Uterus (tissue), 3 donors: ENCODE measurements at regions not wholly inside any gene's neighbourhood (a gene's known extent, or its start where the extent isn't known, plus 50 kb on each side); places are given as distances from the start of the nearest gene placed in this dataset.

ENCODE experiments used
- DNase-seq, 2 donors: peaks; one replicate each; pipeline ENCODE4 v3.0.0-alpha.2; 2019 to 2020
- H3K27ac ChIP-seq, 2 donors: fragments of 200-600 bp; sonication (generic); 1 replicate in 1 of 2; 2 replicates in 1 of 2; pipeline ENCODE4 v1.5.1; 2016 to 2018
- H3K27me3 ChIP-seq, 2 donors: fragments of 200-600 bp; sonication (generic); one replicate each; pipeline ENCODE4 v1.5.1; 2018 to 2019; ENCODE audit warnings: control low read depth in 1 of 2
- H3K36me3 ChIP-seq, 2 donors: fragments of 200-600 bp; sonication (generic); one replicate each; pipeline ENCODE4 v1.5.1; 2019; ENCODE audit warnings: control low read depth in 1 of 2
- H3K4me1 ChIP-seq, 2 donors: fragments of 200-600 bp; sonication (generic); one replicate each; pipeline ENCODE4 v1.5.1; 2018 to 2019; ENCODE audit warnings: control low read depth in 1 of 2
- H3K4me3 ChIP-seq, 2 donors: fragments of 200-600 bp; sonication (generic); 1 replicate in 1 of 2; 2 replicates in 1 of 2; pipeline ENCODE4 v1.5.1; 2018 to 2019; ENCODE audit warnings: mild to moderate bottlenecking in 1 of 2
- H3K9me3 ChIP-seq, 2 donors: fragments of 200-600 bp; sonication (generic); one replicate each; pipeline ENCODE4 v1.5.1; 2019; ENCODE audit warnings: control low read depth in 1 of 2
- POLR2A ChIP-seq, 2 donors: fragments of 450-650 bp; IDR thresholded peaks; one replicate each; pipeline ENCODE4 v1.6.1; 2016; ENCODE audit warnings: antibody characterized with exemption in 2 of 2, mild to moderate bottlenecking in 1 of 2, moderate library complexity in 1 of 2
- intact Hi-C: fragments of 100-400 bp; cut with DNase I; formaldehyde crosslinking; loops from one replicate; pipeline ENCODE4 v1.15.1; 2023; ENCODE audit warnings: low total_unique reads
- TF ChIP-seq, protein P1 (sequence below), 4 experiments: fragments of 200-600 bp in 2 of 4; fragments of 450-650 bp in 2 of 4; sonication (generic) in 2 of 4; IDR thresholded peaks; one replicate each; pipeline ENCODE4 v1.5.1; 2016 to 2019; ENCODE audit warnings: antibody characterized with exemption in 4 of 4, mild to moderate bottlenecking in 2 of 4, moderate library complexity in 1 of 4
- donor health status: DM: yes; HTN: yes; CAD: no.

DNA sequence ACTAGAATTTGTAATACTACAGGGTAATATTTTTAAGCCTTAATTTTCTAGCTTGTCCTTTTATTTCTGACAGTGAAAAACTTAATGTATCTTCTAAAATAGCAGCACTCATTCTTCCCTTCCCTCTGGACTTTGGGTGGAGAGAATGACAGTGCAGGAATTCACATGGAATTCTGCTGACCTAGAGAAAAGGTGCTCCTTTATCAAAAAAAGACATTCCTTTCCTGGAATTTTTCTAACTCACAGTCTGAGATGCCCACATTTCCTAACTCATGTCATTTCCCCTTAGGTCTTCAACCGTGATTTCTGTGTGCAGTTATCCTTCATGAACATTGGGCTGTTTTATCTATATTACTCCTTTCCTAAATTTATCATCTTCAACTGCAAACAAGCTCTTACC is 137.8 kb upstream of the PDGFD start:
- Histone ChIP-seq H3K27me3 (no peaks in the 10 kb centered on the region), H3K4me3 (no peak overlapping the region), H3K4me1 (no peaks in the 10 kb centered on the region), H3K36me3 (no peaks in the 10 kb centered on the region), H3K9me3 (no peaks in the 10 kb centered on the region), H3K27ac (no peak overlapping the region)
- no peak for DNase-seq
- intact Hi-C loops, result no loop called here
- TF ChIP-seq, protein P1, sequence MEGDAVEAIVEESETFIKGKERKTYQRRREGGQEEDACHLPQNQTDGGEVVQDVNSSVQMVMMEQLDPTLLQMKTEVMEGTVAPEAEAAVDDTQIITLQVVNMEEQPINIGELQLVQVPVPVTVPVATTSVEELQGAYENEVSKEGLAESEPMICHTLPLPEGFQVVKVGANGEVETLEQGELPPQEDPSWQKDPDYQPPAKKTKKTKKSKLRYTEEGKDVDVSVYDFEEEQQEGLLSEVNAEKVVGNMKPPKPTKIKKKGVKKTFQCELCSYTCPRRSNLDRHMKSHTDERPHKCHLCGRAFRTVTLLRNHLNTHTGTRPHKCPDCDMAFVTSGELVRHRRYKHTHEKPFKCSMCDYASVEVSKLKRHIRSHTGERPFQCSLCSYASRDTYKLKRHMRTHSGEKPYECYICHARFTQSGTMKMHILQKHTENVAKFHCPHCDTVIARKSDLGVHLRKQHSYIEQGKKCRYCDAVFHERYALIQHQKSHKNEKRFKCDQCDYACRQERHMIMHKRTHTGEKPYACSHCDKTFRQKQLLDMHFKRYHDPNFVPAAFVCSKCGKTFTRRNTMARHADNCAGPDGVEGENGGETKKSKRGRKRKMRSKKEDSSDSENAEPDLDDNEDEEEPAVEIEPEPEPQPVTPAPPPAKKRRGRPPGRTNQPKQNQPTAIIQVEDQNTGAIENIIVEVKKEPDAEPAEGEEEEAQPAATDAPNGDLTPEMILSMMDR (IDR thresholded peaks at IDR 0.05), result no peak
- no peak for TF ChIP-seq POLR2A (IDR thresholded peaks at IDR 0.05)

DNA sequence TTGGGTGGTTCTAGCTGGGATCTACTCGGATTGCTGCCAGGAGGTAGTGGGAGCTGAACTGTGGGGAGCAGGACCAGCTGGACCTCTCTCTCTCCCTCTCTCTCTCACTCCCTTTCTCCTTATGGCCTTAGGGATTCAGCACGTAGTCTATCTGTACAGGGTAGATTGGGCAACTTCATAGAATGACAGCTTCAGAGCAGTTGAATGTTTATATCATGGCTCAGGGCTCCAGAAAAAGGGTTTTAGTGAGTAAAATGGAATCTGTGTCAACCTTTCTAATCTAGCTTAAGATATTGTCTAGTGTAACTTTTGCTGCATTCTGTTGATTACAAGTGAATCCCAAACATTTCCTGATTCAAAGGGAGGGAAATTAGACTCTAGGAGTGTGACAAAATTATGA is 127.7 kb upstream of the PDGFD start:
- Histone ChIP-seq H3K27me3 (no peaks in the 10 kb centered on the region), H3K9me3 (no peaks in the 10 kb centered on the region), H3K4me1 (no peaks in the 10 kb centered on the region), H3K27ac (no peak overlapping the region), H3K4me3 (no peak overlapping the region), H3K36me3 (no peaks in the 10 kb centered on the region)
- no peak for DNase-seq
- intact Hi-C loops, result no loop called here
- TF ChIP-seq POLR2A (IDR thresholded peaks at IDR 0.05), result no peak
- TF ChIP-seq, protein P1 (IDR thresholded peaks at IDR 0.05), result no peak

DNA sequence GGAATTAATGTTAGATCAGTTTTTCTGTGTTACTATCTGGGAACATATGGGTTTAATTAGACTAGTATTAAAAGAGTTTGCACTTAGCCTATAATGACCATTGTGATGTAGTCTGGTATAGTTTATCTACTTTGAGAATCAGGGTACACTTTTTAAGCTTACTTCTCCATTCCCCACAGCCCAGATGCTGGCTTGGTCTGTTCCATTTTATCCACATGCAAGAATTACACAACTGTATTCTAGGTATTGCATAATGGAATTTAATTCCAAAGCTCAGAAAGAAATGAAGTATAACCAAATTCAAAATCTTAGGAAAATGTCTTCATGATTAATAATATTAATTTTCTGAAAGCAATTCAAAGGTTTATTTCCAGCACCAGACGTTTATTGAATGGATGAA is 122.2 kb upstream of the PDGFD start:
- no peaks in the 10 kb centered on the region for H3K4me1 ChIP-seq
- intact Hi-C loops, result no loop called here
- no peak overlapping the region for H3K27ac ChIP-seq
- H3K36me3 ChIP-seq, result no peaks in the 10 kb centered on the region
- H3K9me3 ChIP-seq, result no peaks in the 10 kb centered on the region
- TF ChIP-seq POLR2A (IDR thresholded peaks at IDR 0.05), result no peak
- TF ChIP-seq, protein P1 (IDR thresholded peaks at IDR 0.05), result no peak
- no peaks in the 10 kb centered on the region for H3K27me3 ChIP-seq
- no peak for DNase-seq
- no peak overlapping the region for H3K4me3 ChIP-seq

DNA sequence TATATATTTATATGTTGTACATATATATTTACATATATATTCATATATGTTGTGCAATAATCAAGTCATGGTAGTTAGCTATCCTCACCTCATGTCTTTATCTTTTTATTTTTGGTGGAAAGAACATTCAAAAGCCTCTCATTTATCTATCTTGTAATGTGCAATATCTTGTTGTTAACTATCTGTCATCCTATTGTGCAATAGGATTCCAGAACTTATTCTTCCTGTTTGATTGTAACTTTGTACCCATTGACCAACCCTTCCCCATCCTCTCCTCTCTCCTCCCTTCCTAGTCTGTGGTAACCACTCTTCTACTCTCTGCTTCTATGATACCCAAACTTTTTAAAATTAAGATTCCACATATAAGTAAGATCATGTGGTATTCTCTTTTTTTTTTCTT is 115.6 kb upstream of the PDGFD start:
- Histone ChIP-seq H3K27ac (no peak overlapping the region), H3K4me1 (no peaks in the 10 kb centered on the region), H3K4me3 (no peak overlapping the region), H3K9me3 (no peaks in the 10 kb centered on the region), H3K36me3 (no peaks in the 10 kb centered on the region), H3K27me3 (no peaks in the 10 kb centered on the region)
- no peak for DNase-seq
- TF ChIP-seq POLR2A (IDR thresholded peaks at IDR 0.05), result no peak
- TF ChIP-seq, protein P1 (IDR thresholded peaks at IDR 0.05), result no peak
- intact Hi-C loops, result no loop called here

DNA sequence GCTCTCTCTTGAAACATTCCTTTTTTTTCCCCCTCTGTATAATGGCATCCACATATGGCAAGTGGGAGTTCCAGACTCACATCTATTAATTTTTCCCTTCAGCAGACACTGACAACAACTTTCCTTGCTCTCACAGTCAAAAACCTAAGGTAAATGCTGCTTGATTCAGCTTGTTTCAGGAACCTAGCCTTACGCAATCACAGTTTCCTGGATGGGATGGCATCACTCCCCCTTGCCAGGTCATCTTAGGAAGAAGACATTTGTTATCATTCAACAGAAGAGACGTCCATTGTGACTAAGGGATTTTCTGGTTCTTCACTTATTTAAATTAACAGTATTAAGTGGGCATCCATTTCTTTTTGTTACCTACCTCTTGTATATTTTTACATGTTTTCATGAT is 112.0 kb upstream of the PDGFD start:
- TF ChIP-seq, protein P1 (IDR thresholded peaks at IDR 0.05), result no peak
- TF ChIP-seq POLR2A (IDR thresholded peaks at IDR 0.05), result no peak
- DNase-seq, result no peak
- Histone ChIP-seq H3K27me3 (no peaks in the 10 kb centered on the region), H3K4me1 (no peaks in the 10 kb centered on the region), H3K9me3 (no peaks in the 10 kb centered on the region), H3K36me3 (no peaks in the 10 kb centered on the region), H3K4me3 (no peak overlapping the region), H3K27ac (no peak overlapping the region)
- intact Hi-C loops, result no loop called here
